Endothelial cell of umbilical vein (primary cell): ENCODE measurements at regions not wholly inside any gene's neighbourhood (a gene's known extent, or its start where the extent isn't known, plus 50 kb on each side); places are given as distances from the start of the nearest gene placed in this dataset.

Experiments used
- BruUV-seq: library from RNA; stranded (reverse); fragments of 400-500 nt; replicated peaks from 2 replicates; lab custom pipeline; 2021; lab: Mats Ljungman, UMichigan
- CTCF ChIA-PET: fragments of 300-600, 350-600 bp; sonication (Branson Sonifier 250); formaldehyde crosslinking; loops from one replicate; lab custom pipeline; 2021; ENCODE audit warnings: antibody characterized with exemption, inconsistent platforms; lab: Charles Lee
- POLR2A ChIA-PET: fragments of 300-600, 350-600 bp; sonication (Branson Sonifier 250); formaldehyde crosslinking; loops from one replicate; lab custom pipeline; 2021; ENCODE audit warnings: antibody characterized with exemption, inconsistent platforms; lab: Charles Lee
- DNase-seq: peaks from one replicate; pipeline ENCODE4 v3.0.0-alpha.2; 2011; ENCODE audit warnings: low read depth, low spot score
- FAIRE-seq: peaks from 2 replicates; lab custom pipeline; 2011; peaks lifted over from hg19 to GRCh38; lab: Jason Lieb, UNC
- H2AFZ ChIP-seq: 2 replicates; pipeline ENCODE4 v1.6.0; 2012; ENCODE audit warnings: low read depth, low read length, control low read depth, inconsistent platforms
- H3K27ac ChIP-seq: 2 replicates; pipeline ENCODE4 v1.5.1; 2011; ENCODE audit warnings: low read depth, mild to moderate bottlenecking, control low read depth, low read length, moderate library complexity; ENCODE audit not compliant: insufficient read depth
- H3K27me3 ChIP-seq, 2 experiments: 2 replicates each; pipeline versions ENCODE4 v1.6.0 to v1.6.1; 2011; ENCODE audit warnings: low read length in 2 of 2, mixed read lengths in 1 of 2; ENCODE audit not compliant: control insufficient read depth in 2 of 2, insufficient read depth in 2 of 2
- H3K36me3 ChIP-seq, 2 experiments: 2 replicates in 1 of 2; 3 replicates in 1 of 2; pipeline ENCODE4 v1.5.1; 2011; ENCODE audit warnings: low read length in 2 of 2, mild to moderate bottlenecking in 1 of 2, moderate library complexity in 1 of 2; ENCODE audit not compliant: control insufficient read depth in 2 of 2, insufficient read depth in 2 of 2; ENCODE audit errors: extremely low read depth in 1 of 2
- H3K4me1 ChIP-seq: 3 replicates; pipeline ENCODE4 v1.5.1; 2011; ENCODE audit warnings: mild to moderate bottlenecking, low read length; ENCODE audit not compliant: control insufficient read depth, insufficient read depth; ENCODE audit errors: extremely low read depth
- H3K4me2 ChIP-seq: 2 replicates; pipeline ENCODE4 v1.6.1; 2011; ENCODE audit warnings: low read length, control low read depth, mixed read lengths; ENCODE audit not compliant: insufficient read depth
- H3K4me3 ChIP-seq, 3 experiments: fragments of 200-600 bp in 1 of 3; sonication (generic), shearing (Covaris generic) in 1 of 3; replicated peaks in 1 of 3; 2 replicates each; pipeline ENCODE4 v1.5.1; 2011 to 2016; ENCODE audit warnings: control low read depth in 3 of 3, low read length in 3 of 3, mild to moderate bottlenecking in 2 of 3, inconsistent platforms in 1 of 3, low read depth in 1 of 3, moderate library complexity in 1 of 3; ENCODE audit not compliant: insufficient read depth in 1 of 3
- H3K79me2 ChIP-seq: 2 replicates; pipeline ENCODE4 v1.6.0; 2012; ENCODE audit warnings: low read length, inconsistent platforms; ENCODE audit not compliant: control insufficient read depth, insufficient read depth
- H3K9ac ChIP-seq: replicated peaks from 2 replicates; pipeline ENCODE3; 2011; ENCODE audit warnings: low read length, control low read depth; ENCODE audit not compliant: insufficient read depth; ENCODE audit errors: extremely low read depth
- H3K9me1 ChIP-seq: replicated peaks from 3 replicates; pipeline ENCODE4 v1.6.0; 2011; ENCODE audit warnings: mild to moderate bottlenecking, low read length; ENCODE audit not compliant: control insufficient read depth, insufficient read depth; ENCODE audit errors: extremely low read depth
- H3K9me3 ChIP-seq: replicated peaks from 2 replicates; pipeline ENCODE4 v1.5.1; 2012; ENCODE audit warnings: low read length, inconsistent platforms; ENCODE audit not compliant: control insufficient read depth, insufficient read depth
- H4K20me1 ChIP-seq: replicated peaks from 2 replicates; pipeline ENCODE3; 2011; ENCODE audit warnings: mild to moderate bottlenecking, low read length; ENCODE audit not compliant: control insufficient read depth, insufficient read depth; ENCODE audit errors: extremely low read depth
- CTCF ChIP-seq, 2 donors: IDR thresholded peaks; 1 replicate in 1 of 2; 2 replicates in 1 of 2; pipeline ENCODE4 v1.5.1; 2011; ENCODE audit warnings: low read length in 2 of 2, mild to moderate bottlenecking in 2 of 2, moderate library complexity in 2 of 2, control low read depth in 1 of 2, inconsistent platforms in 1 of 2, low read depth in 1 of 2; ENCODE audit not compliant: insufficient read depth in 1 of 2; ENCODE audit errors: extremely low read depth in 1 of 2
- EZH2 ChIP-seq: IDR thresholded peaks from 2 replicates; pipeline ENCODE4 v1.6.1; 2012; ENCODE audit warnings: borderline replicate concordance, low read depth, mild to moderate bottlenecking, moderate library complexity, low read length, inconsistent platforms; ENCODE audit not compliant: severe bottlenecking
- FOS ChIP-seq: IDR thresholded peaks from 2 replicates; pipeline ENCODE4 v1.6.1; 2011; ENCODE audit warnings: mild to moderate bottlenecking, low read length, moderate library complexity, borderline replicate concordance; ENCODE audit not compliant: insufficient read depth
- GATA2 ChIP-seq: IDR thresholded peaks from 2 replicates; pipeline ENCODE4 v1.7.0; 2011; ENCODE audit warnings: low read depth, mild to moderate bottlenecking, moderate library complexity, mixed read lengths, low read length; ENCODE audit not compliant: insufficient read length, insufficient read depth
- JUN ChIP-seq: IDR thresholded peaks from 2 replicates; pipeline ENCODE4 v1.6.1; 2011; ENCODE audit warnings: borderline replicate concordance, low read depth; ENCODE audit not compliant: insufficient read length, insufficient read depth
- MAX ChIP-seq: IDR thresholded peaks from 2 replicates; pipeline ENCODE4 v1.6.1; 2011; ENCODE audit not compliant: insufficient read depth, insufficient read length
- MYC ChIP-seq: IDR thresholded peaks from one replicate; pipeline ENCODE4 v1.6.1; 2011; ENCODE audit warnings: mild to moderate bottlenecking, low read depth, low read length
- POLR2A ChIP-seq: IDR thresholded peaks from 2 replicates; pipeline ENCODE4 v1.6.1; 2012; ENCODE audit warnings: low read depth, mild to moderate bottlenecking, control low read depth, low read length
- POLR2AphosphoS5 ChIP-seq: IDR thresholded peaks from 2 replicates; pipeline ENCODE4 v1.6.1; 2012; ENCODE audit warnings: low read depth, mild to moderate bottlenecking, control low read depth, low read length, moderate library complexity; ENCODE audit not compliant: insufficient read depth
- dilution Hi-C: fragments of 300-500 bp; cut with MboI; formaldehyde crosslinking; loops from one replicate; pipeline ENCODE4 v1.15.0; 2019; ENCODE audit warnings: low sequenced_read_pairs; ENCODE audit not compliant: extremely low pct_ligation_motif_present
- intact Hi-C: fragments of 100-400 bp; cut with micrococcal nuclease; formaldehyde crosslinking; loops from one replicate; pipeline ENCODE4 v1.10.0; 2022

DNA sequence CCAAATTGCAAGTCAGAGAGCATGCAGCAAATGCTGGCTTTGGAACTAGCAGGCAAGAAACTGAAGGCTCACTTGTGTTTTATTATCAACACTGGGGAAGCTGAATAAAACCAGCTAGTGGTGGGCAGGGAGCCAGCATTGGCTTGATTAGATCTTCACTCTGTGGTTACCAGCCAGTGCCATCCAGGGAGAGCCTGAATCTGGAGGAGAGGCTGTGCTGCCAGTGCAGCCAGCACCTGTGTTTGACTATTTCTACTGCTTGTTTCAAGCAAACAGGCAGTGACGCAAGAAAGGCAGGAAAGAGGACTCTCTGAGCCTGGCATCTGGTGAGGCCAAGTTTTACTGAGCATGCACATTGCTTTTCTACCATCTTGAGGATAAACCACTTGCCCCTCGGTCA, 247.0 kb downstream of the PHLDA1 start:
- no peaks in the 10 kb centered on the region for H3K9me3 ChIP-seq
- no peaks in the 10 kb centered on the region for H3K9me1 ChIP-seq
- peak; percentile 39 for TF ChIP-seq GATA2
- no peak for TF ChIP-seq EZH2
- DNase-seq: peak; percentile 44
- H3K4me3 ChIP-seq: no peak overlapping the region
- H3K27me3 ChIP-seq: no peaks in the 10 kb centered on the region
- ChIA-PET CTCF (no interaction called here), POLR2A (no interaction called here)
- intact Hi-C loops: loop anchor here (10.0 kb wide), 1 partner anchor 250 kb away; the partner anchor contains the start of gene PHLDA1
- peaks cover 19% of the 10 kb centered on the region for H3K4me1 ChIP-seq
- no TSS peak for BruUV-seq
- no peak overlapping the region for H3K9ac ChIP-seq
- H3K27ac ChIP-seq: no peak overlapping the region
- no peaks in the 10 kb centered on the region for H4K20me1 ChIP-seq
- H3K79me2 ChIP-seq: no peaks in the 10 kb centered on the region
- FAIRE-seq: peak; percentile 18
- H3K4me2 ChIP-seq: no peak overlapping the region
- no peak overlapping the region for H2AFZ ChIP-seq
- no peaks in the 10 kb centered on the region for H3K36me3 ChIP-seq
- dilution Hi-C loops: no loop called here

DNA sequence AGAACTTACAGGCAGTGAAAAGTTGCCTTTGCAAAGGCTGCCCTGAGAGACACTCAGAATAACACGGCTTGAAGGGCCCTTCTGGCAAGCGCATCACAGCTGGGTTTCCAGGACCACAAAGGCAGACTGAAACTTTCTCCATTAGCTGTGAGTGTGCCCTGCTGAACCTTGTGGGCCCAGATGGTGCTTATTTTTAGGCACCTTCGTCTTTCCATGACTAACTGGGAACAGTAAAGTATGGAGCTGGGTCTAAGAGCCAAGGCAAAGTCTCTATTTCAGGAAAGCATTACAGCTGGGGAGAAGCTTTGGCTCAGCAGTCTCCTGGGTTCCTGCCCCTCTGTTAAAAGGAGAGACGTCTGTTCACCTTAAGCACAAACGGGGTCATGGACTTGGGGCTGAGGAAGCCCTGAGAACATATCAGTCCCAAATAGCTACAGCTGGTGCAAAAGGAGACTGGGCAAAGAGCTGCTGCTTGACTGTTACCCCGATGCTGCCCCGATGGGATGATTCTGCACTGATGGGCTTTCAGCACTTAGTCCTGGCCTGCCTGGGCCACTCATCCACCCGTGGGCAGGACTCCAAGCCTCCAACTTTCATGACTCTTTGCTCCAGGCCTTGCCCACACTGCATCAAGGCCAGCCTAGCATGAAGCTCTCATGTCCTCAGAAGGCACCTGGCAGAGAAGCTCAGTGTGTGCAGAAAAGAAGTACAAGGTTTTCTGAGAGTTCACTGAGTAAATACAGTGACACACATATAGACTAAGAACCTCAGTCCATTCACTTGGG, 248.3 kb downstream of the PHLDA1 start:
- H3K36me3 ChIP-seq: no peaks in the 10 kb centered on the region
- BruUV-seq: no TSS peak
- CTCF ChIA-PET: interaction anchor here (1.0 to 1.8 kb wide), 4 partner anchors 33 to 248 kb away, joined by 3 to 6 read pairs (median 3); partner anchors contain the start of gene PHLDA1
- no peaks in the 10 kb centered on the region for H3K9me3 ChIP-seq
- no peak for FAIRE-seq
- H3K27ac ChIP-seq: no peak overlapping the region
- intact Hi-C loops (loop anchor here (10.0 kb wide), 1 partner anchor 252 kb away; the partner anchor contains the start of gene PHLDA1), dilution Hi-C loops (no loop called here)
- H3K79me2 ChIP-seq: no peaks in the 10 kb centered on the region
- POLR2A ChIA-PET: no interaction called here
- H3K27me3 ChIP-seq: no peaks in the 10 kb centered on the region
- DNase-seq: no peak
- no peak overlapping the region for H2AFZ ChIP-seq
- TF ChIP-seq JUN: no peak
- TF ChIP-seq GATA2: no peak
- TF ChIP-seq CTCF (IDR thresholded peaks at IDR 0.05; ENCODE audit: extremely low read depth in 1 of 2, insufficient read depth in 1 of 2, low read depth in 1 of 2, low read length in 2 of 2): no peak
- TF ChIP-seq POLR2AphosphoS5: no peak
- no peak for TF ChIP-seq POLR2A
- no peak for TF ChIP-seq EZH2
- TF ChIP-seq FOS: no peak
- no peak for TF ChIP-seq MYC
- TF ChIP-seq MAX: no peak
- H3K4me2 ChIP-seq: no peak overlapping the region
- H3K9me1 ChIP-seq: no peaks in the 10 kb centered on the region
- no peak overlapping the region for H3K9ac ChIP-seq
- H4K20me1 ChIP-seq: no peaks in the 10 kb centered on the region
- peaks cover 23% of the 10 kb centered on the region for H3K4me1 ChIP-seq
- no peak overlapping the region for H3K4me3 ChIP-seq
